KOPT-K1 (cell line): ENCODE measurements at regions not wholly inside any gene's neighbourhood (a gene's known extent, or its start where the extent isn't known, plus 50 kb on each side); places are given as distances from the start of the nearest gene placed in this dataset.

Experiments
- H3K27ac ChIP-seq: fragments of 200-600 bp; sonication (generic); 2 replicates; pipeline ENCODE4 v1.5.1; 2016; ENCODE audit warnings: antibody characterized with exemption, mild to moderate bottlenecking, low read depth, low read length; ENCODE audit not compliant: poor library complexity, severe bottlenecking
- H3K36me3 ChIP-seq: fragments of 200-600 bp; sonication (generic); 2 replicates; pipeline ENCODE4 v1.5.1; 2017; ENCODE audit warnings: antibody characterized with exemption, mild to moderate bottlenecking, low read length, moderate library complexity; ENCODE audit not compliant: insufficient read depth
- H3K9me3 ChIP-seq: fragments of 200-600 bp; sonication (generic); 2 replicates; pipeline ENCODE4 v1.5.1; 2017; ENCODE audit warnings: antibody characterized with exemption, low read length, mild to moderate bottlenecking; ENCODE audit not compliant: insufficient read depth, poor library complexity, severe bottlenecking

DNA sequence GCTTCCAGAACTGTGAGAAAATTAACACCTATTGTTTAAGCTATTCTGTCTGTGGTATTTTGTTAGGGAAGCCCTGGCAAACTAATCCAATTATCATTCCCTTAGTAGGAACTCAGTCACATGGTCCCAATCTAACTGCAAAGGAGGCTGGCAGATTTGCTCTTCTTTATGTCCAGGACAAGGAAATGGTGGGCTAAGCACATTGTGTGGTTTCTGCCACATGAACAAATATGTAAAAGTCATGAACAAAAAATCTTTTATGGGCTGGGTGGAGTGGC is 278.6 kb upstream of the RPL38 start:
- Histone ChIP-seq H3K36me3 (no peaks in the 10 kb centered on the region), H3K9me3 (peaks cover 24% of the 10 kb centered on the region), H3K27ac (no peak overlapping the region)

DNA sequence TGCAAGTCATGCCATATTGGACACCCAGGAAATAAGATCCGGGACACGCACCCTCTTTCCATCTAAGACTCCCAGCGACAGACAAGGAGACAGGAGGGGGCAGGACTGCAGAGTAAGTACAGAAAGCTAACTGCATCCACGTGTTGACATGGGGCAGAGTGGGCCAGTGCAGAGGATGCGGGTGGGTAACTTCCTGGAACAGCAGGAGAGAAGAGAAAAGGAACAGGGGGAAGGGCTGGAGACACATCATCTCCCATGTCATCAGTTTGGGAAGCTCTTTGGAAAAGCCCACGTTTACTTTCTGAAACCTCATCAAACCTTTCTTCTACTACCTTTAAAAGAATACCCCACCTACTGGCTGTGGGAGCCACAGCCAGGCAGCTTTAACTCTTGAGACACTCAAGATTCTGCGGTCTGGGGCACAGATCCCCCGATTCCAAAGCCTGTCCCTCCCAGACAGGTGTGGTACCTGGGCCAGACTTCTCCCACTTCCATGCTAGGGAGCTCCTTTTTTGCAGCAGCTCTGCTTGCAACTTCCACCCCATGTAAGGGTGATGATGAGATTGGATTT is 273.5 kb upstream of the RPL38 start:
- Histone ChIP-seq H3K27ac (no peak overlapping the region), H3K36me3 (no peaks in the 10 kb centered on the region), H3K9me3 (peaks cover 12% of the 10 kb centered on the region)

DNA sequence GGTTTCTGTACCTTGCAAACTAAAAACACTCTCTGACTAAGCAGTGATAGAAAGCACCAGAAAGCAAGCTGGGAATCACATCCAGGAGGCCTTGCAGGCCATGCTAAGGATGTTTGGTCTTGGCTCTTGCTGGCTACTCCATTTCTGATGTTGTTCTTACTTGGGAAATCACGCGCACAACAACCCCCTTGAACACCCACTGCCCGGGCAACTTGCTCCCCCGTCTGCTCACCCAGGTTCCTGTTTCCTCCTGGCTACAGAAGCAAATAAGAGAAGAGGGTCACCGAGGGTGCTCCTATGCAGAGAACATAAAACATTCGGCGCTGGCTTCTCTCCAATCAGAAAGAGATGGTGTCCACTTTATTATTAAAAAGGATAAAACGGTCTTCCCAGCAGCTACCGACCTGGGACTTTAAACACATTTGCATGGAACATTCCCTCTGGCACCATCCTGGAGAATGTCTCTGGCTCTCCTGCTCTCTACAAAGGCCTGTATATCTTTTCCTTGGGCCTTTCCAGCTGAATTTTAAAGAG is 271.2 kb upstream of the RPL38 start:
- Histone ChIP-seq H3K9me3 (peaks cover 12% of the 10 kb centered on the region), H3K27ac (no peak overlapping the region), H3K36me3 (no peaks in the 10 kb centered on the region)

DNA sequence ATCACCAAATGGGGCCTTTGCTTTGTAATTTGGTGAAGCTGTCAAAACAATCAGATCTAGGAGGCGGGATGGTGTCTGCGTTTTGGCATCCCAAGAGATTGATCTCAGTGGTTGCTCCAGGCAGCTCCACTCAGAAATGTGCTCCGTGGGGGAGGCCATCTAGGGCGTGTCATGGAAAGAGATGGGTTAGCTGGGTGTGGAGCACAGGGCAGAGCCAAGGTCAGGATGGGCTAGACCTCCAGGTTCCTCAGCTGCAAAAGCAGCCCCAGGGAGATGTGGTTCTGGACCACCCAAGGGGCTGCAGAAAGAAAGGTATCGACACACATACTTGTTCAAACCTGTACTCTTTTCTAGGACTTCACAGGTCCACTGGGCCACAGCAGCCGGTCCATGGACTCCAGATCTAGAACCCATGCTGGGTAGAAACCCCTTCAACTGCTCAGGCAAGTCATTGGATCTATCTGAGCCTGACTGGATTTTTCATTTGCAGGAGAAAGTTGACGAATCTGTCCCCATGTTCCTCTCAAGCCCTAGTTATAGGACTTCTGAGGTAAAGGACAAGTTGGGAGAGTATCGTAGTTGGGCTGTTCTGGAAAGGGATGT is 270.2 kb upstream of the RPL38 start:
- Histone ChIP-seq H3K9me3 (peaks cover 2% of the 10 kb centered on the region), H3K27ac (no peak overlapping the region), H3K36me3 (no peaks in the 10 kb centered on the region)

DNA sequence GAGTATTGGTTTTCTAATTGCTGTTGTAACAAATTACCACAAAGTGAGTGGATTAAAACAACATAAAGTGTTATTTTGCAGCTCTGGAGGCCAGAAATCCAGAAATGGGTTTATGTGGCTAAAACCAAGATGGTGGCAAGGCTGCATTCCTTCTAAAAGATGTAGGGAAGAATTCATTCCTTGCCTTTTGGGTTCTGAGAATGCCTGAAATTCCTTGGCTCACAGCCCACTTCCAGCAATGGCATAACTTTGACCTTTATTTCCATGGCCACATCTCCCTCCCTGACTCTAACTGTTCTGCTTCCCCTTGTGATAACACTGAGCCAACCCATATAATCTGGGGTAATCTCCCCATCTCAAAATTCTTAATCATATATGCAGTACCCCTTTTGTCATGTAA is 269.6 kb upstream of the RPL38 start:
- H3K36me3 ChIP-seq, result no peaks in the 10 kb centered on the region
- H3K27ac ChIP-seq, result no peak overlapping the region
- no peaks in the 10 kb centered on the region for H3K9me3 ChIP-seq

DNA sequence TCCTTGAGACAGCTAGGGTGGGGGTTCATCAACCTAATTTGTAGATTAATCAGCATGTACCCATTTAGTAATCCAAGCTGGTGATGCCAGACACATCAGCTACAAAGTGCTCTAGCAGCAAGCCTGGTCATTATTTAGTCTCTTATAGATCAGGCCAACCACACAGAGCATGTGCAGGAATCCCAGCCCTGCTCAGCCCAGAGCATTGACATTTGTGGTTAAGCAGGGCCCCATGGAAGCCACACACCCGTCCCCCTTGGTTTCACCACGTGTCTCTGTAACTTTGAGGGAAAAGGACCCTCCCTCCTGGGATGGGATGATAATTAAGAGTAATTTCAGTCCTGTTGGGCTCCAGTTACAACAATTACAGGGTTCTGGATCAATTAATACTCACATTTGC is 268.8 kb upstream of the RPL38 start:
- Histone ChIP-seq H3K9me3 (no peaks in the 10 kb centered on the region), H3K27ac (no peak overlapping the region), H3K36me3 (no peaks in the 10 kb centered on the region)

DNA sequence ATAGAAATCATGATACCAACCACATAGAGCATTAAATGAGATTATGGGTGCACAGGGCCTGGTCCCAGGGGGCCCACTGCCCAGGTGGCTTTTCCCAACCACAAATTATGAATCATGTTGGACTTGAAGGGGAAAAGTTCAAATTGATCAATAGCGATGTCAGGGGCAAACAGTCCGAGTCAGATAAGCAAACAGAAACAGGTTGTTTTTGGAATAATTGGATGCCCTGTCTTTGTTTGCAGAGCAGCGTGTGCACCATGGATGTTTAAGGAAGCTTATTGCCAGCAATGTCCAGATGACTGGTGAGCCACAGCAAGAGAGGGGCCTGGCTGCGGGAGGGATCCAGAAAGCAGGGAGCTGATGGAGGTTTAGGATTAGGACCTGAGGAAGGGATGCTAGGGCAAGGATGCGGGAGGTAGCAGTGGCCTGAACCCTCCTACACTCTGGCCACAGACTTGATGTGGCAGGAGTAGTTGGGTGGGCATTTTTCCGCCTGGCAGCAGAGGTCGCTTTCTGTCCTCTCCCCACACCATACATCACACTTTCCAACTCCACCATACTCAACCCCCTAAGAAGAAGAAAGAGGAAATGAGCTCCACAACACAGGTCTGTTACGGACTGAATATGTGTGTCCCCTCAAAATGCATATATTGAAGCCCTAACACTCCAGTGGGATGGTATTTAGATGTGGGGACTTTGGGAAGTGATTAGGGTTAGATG is 266.4 kb upstream of the RPL38 start:
- no peaks in the 10 kb centered on the region for H3K36me3 ChIP-seq
- no peaks in the 10 kb centered on the region for H3K9me3 ChIP-seq
- no peak overlapping the region for H3K27ac ChIP-seq

DNA sequence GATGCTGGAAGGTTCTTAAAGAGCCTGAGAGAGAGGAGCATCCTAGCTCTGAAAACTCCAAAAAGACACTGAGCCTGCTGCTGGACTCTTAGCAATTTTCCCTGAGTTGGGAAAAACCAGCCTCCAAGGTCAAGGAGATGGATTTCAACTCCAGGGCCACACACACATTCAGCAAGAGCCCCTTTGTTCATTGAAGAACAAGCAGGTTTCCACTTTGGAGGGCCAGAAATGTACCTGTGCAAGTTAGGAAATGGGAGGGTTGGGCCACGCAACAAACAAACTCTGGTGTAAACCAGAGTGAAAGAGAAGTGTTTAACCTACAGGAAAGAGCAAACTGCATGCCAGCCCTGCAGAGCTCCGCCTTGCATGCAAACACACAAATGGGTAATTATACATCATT is 264.8 kb upstream of the RPL38 start:
- Histone ChIP-seq H3K9me3 (no peaks in the 10 kb centered on the region), H3K36me3 (no peaks in the 10 kb centered on the region), H3K27ac (no peak overlapping the region)

DNA sequence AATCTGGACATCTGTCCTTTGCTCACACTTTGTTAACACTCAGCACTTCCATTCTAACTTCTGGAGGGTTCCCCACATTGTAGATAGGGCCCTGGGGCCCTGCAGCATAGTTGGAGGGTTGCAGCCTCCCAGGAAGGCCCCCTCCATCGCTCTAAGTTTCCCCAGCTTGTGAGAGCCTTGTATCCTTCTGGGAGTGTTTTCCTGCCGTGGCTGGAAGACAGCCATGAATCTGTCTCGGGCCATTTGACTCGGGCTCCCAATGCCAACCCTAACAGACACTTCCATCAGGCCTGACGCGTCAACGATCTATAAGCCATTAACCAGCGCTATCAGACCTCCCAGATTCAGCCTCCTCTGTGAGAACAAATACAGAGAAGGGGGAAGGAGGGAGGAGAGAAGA is 263.7 kb upstream of the RPL38 start:
- no peaks in the 10 kb centered on the region for H3K9me3 ChIP-seq
- H3K36me3 ChIP-seq, result no peaks in the 10 kb centered on the region

DNA sequence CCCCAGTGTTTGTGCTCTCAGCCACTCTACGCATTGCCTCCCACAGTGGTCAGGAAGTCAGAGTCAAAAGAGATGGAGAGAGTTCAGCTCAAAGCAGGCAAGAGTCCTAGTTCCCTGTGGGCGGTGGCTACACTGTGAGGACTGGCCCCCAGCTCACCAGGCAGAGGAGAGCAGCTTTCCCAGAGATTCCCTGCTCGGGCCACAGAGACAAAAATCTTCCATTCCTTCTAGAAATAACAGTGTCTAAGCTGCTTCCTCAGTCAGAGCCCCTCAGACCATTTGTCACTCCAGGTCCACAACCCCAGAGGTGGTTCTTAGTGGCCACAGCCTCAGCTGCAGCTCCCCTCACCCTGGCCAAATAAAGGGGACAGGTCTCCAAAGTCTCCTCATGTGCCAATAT is 263.0 kb upstream of the RPL38 start:
- Histone ChIP-seq H3K9me3 (no peaks in the 10 kb centered on the region), H3K27ac (no peak overlapping the region), H3K36me3 (no peaks in the 10 kb centered on the region)

More for the DNA sequence above, 263.7 kb upstream of the RPL38 start:
- no peak overlapping the region for H3K27ac ChIP-seq

DNA sequence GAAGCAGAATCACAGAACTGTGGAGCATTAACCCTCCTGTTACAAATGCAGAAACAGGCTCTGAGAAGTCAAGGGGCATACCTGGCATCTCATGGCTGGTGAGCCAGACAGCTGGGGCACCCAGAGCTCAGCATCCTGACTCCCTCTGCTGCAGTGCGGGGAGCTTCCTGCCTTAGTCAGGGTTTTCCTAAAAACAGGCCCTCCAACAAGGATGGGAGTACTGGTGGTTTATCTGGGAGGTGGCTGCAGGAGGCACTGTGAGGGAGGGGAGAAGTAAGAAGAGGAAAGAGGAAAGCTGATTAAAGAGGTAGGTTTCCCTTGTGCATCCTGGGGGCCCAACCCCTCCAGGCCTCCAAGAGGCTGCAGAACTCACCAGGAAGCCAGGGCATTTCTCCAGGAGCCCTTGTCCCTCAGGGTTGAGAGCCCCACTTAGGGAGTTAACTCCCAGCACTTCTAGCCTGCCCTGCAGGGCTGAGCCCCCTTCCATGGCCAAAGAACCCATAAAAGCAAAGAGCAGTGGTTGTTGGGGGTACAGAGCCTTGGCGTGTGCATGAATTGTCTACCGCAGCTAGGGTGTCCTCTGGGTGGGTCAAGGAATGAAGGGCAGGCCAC is 261.5 kb upstream of the RPL38 start:
- no peaks in the 10 kb centered on the region for H3K9me3 ChIP-seq
- H3K36me3 ChIP-seq, result no peaks in the 10 kb centered on the region
- no peak overlapping the region for H3K27ac ChIP-seq

DNA sequence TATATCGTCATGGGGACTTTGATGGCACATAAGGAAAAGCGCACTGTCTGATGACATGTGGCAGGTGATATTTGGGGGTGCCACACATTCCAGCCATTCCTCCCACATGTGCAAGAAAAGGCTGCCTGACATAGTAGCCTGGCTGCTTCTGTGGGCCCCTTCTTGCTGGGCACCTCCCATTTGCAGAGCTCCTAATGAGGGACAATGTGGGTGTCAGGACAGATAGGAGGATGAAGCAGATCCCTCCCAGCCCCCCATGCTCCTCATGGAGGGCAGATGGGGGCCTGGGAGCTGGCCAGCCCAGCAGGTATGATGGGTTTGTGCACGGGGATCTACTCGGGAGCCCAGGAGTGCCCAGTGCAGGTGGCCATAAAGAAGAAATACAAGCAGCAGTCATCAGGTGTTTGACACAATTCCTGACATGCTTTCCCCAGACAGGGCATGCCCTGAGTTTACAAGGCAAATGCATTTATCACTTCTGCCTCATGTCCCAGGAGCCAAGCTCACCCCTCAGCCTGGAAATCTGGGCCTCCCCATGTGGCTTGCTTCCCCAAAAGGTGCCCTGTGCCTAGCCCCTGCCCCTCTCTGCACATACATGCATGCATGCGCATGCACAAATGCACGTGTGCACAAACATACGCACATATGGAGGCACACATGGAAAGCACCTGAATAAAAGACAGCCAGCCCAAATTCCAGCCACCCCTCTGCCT is 260.6 kb upstream of the RPL38 start:
- H3K36me3 ChIP-seq, result no peaks in the 10 kb centered on the region
- H3K27ac ChIP-seq, result no peak overlapping the region
- H3K9me3 ChIP-seq, result no peaks in the 10 kb centered on the region

DNA sequence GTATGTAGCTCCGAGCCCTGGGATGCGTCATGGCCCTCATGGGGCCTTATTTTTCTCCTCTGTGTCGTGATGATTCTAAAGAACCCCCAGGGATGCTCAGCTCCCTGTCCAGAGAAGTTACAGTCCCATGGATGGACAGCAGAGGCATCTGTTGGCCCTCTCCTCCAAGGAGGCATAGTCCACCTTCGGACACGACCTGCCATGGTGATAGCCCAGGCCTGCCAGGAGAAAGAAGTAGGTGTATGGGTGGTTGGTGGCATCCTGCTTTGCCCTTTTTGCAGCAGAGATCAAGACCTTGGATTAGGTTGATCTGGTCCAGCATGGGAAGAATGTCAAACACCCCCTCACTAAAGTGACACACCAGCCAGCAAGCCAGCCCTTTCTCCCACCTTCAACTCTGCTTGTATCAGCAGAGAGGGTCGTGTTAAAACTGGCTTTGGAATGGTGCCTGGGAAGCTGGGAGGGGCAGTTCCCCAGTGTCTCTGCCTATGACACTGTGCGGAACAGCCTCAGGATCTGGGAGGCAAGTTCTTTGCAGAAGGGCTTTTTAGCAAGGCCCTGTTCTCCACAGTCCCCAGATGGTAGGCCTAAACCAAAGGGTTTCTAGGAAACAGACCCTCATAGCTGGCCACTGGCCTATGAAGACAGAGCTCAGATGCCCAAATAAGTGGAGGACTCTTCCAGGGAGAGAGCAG is 259.9 kb upstream of the RPL38 start:
- Histone ChIP-seq H3K27ac (no peak overlapping the region), H3K36me3 (no peaks in the 10 kb centered on the region), H3K9me3 (no peaks in the 10 kb centered on the region)

DNA sequence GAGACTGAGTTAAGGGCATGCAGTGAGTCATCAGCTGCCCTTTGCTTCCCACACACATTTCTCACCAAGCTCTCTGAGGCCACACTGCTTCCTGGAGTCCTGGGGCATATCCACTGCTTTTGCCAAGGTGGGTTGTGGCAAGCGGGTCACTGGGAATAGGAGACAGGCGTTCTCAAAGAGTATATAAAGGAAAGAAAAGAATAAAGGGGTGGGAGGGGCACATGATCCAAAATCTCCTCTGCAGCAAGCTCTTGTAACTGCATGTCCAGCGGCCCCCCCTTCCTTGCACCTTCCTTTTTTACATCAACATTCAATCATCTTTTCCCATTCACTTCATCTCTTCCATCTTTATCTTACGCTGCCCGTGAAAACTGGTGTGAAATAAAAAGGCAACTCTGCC is 259.1 kb upstream of the RPL38 start:
- H3K36me3 ChIP-seq, result no peaks in the 10 kb centered on the region
- no peaks in the 10 kb centered on the region for H3K9me3 ChIP-seq
- H3K27ac ChIP-seq, result no peak overlapping the region
